ENCODE measurements at regions not wholly inside any gene's neighbourhood (a gene's known extent, or its start where the extent isn't known, plus 50 kb on each side); places are given as distances from the start of the nearest gene placed in this dataset.

- TF ChIP-seq CTCF (IDR thresholded peaks at IDR 0.05): no peak
- TF ChIP-seq POLR2A (IDR thresholded peaks at IDR 0.05): no peak
Measured at GRCh38 chr5:125197321-125197720, 450.9 kb upstream of the ZNF608 start.

Data from lower leg skin (tissue), 3 donors.